NCI-H1694 treated with DMSO at 0.1 percent for 48 hours (cell line): ENCODE measurements at regions not wholly inside any gene's neighbourhood (a gene's known extent, or its start where the extent isn't known, plus 50 kb on each side); places are given as distances from the start of the nearest gene placed in this dataset.
"Not testable (repeated sequence)": the region's sequence is repeated elsewhere in the genome, so short reads cannot be mapped to it uniquely, and the experiment has no call there.

Source experiments
- DNase-seq: peaks from one replicate; lab custom pipeline; 2025; lab: John Stamatoyannopoulos, UW

GRCh38 chr2:240191001-240191400 is 50.5 kb upstream of the OTOS start:
- no peak for DNase-seq

- no peak for DNase-seq
Measured at GRCh38 chr2:240192661-240193060, 52.2 kb upstream of the OTOS start.

GRCh38 chr2:240194341-240194762 is 53.9 kb upstream of the OTOS start:
- DNase-seq, result not testable (repeated sequence)

GRCh38 chr2:240195316-240195861 is 54.9 kb upstream of the OTOS start:
- DNase-seq, result no peak

- no peak for DNase-seq
Measured at GRCh38 chr2:240196716-240197461, 56.4 kb upstream of the OTOS start.

- no peak for DNase-seq
Measured at GRCh38 chr2:240197462-240198139, 57.1 kb upstream of the OTOS start.

GRCh38 chr2:240198226-240198625 is 57.8 kb upstream of the OTOS start:
- DNase-seq, result no peak

GRCh38 chr2:240199133-240199870 is 58.8 kb upstream of the OTOS start:
- DNase-seq, result no peak

- DNase-seq, result no peak
Measured at GRCh38 chr2:240200230-240201051, 60.0 kb upstream of the OTOS start.

- no peak for DNase-seq
Measured at GRCh38 chr2:240201866-240202265, 61.4 kb upstream of the OTOS start.

- no peak for DNase-seq
Measured at GRCh38 chr2:240202586-240202985, 62.1 kb upstream of the OTOS start.

- DNase-seq, result no peak
Measured at GRCh38 chr2:240203031-240203787, 62.8 kb upstream of the OTOS start.

GRCh38 chr2:240203788-240204270 is 63.4 kb upstream of the OTOS start:
- no peak for DNase-seq

- no peak for DNase-seq
Measured at GRCh38 chr2:240204431-240205276, 64.2 kb upstream of the OTOS start.

- no peak for DNase-seq
Measured at GRCh38 chr2:240205348-240205747, 64.9 kb upstream of the OTOS start.

- no peak for DNase-seq
Measured at GRCh38 chr2:240205772-240206171, 65.3 kb upstream of the OTOS start.

GRCh38 chr2:240206630-240207029 is 66.2 kb upstream of the OTOS start:
- no peak for DNase-seq

GRCh38 chr2:240207661-240208060 is 67.2 kb upstream of the OTOS start:
- no peak for DNase-seq

- DNase-seq, result no peak
Measured at GRCh38 chr2:240208096-240208495, 67.6 kb upstream of the OTOS start.
